PC-3 (cell line): ENCODE measurements at regions not wholly inside any gene's neighbourhood (a gene's known extent, or its start where the extent isn't known, plus 50 kb on each side); places are given as distances from the start of the nearest gene placed in this dataset.

Experiments
- CTCF ChIP-seq: fragments of 300-600 bp; sonication (generic); conservative IDR thresholded peaks from 2 replicates; pipeline ENCODE4 v1.5.1; 2017; ENCODE audit warnings: antibody characterized with exemption, low read depth, mild to moderate bottlenecking, low read length
- EZH2 ChIP-seq: fragments of 300-600 bp; sonication (generic); IDR thresholded peaks from one replicate; pipeline ENCODE4 v1.6.1; 2017; ENCODE audit warnings: antibody characterized with exemption, mild to moderate bottlenecking, low read length; ENCODE audit not compliant: unreplicated experiment
- EZH2phosphoT487 ChIP-seq: fragments of 300-600 bp; sonication (generic); IDR thresholded peaks from 2 replicates; pipeline ENCODE4 v1.6.1; 2018; ENCODE audit warnings: mild to moderate bottlenecking, antibody characterized with exemption, low read length, borderline replicate concordance

- TF ChIP-seq CTCF (no peak), EZH2phosphoT487 (no peak), EZH2 (no peak)
Observed at GRCh38 chr10:10125676-10126075, 892.0 kb upstream of the CELF2 start.
